ENCODE measurements at regions not wholly inside any gene's neighbourhood (a gene's known extent, or its start where the extent isn't known, plus 50 kb on each side); places are given as distances from the start of the nearest gene placed in this dataset.

GRCh38 chr6:4272996-4273395 lies 137.6 kb upstream of the ECI2 start:
- TF ChIP-seq CTCF (IDR thresholded peaks at IDR 0.05; ENCODE audit: insufficient read depth, low read length, severe bottlenecking), result no peak
- FAIRE-seq, result no peak
- Histone ChIP-seq H3K4me3 (ENCODE audit: low read depth, low read length) (no peak overlapping the region), H3K36me3 (ENCODE audit: control insufficient read depth, insufficient read depth, low read length) (no peaks in the 10 kb centered on the region), H3K27me3 (ENCODE audit: control insufficient read depth, insufficient read depth, low read length) (no peaks in the 10 kb centered on the region)
- DNase-seq (ENCODE audit: low read depth), result no peak

DNA sequence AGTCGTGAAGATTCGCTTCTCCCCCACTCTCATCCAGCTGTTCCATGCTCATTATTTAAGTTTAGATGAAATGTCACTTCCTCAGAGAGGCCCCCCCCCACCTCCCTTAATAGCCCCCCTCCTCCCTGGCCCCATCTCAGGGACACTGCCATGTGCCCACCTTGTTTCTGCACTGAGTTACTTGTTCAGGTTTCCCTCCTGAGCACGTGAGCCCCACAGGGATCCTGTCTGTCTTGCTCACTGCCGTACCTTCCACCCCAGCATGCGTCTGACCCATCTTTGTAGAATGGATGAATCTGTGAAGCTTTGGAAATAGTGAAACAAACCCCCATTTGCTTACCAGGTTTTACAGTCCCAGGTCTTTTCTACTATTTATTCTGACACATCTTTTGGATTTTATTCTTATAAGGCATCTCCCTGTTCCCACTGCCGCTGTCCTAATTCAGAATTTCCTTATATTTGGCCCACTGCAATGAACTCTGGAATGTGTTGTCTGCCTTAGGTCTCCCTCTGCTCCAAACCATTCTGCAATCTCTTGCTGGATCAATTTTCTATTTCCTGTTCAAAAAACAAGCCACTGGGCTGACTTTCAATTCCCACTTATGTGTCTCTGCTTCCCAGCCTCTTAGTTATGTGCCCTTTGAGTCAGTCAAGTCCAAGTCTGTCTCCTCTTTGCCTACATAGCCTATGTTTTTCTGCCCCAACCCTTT lies 136.5 kb upstream of the ECI2 start:
- FAIRE-seq, result no peak

GRCh38 chr6:4270776-4271175 lies 135.4 kb upstream of the ECI2 start:
- Histone ChIP-seq H3K27me3 (ENCODE audit: control insufficient read depth, insufficient read depth, low read length) (no peaks in the 10 kb centered on the region), H3K36me3 (ENCODE audit: control insufficient read depth, insufficient read depth, low read length) (no peaks in the 10 kb centered on the region), H3K4me3 (ENCODE audit: low read depth, low read length) (no peak overlapping the region)
- no peak for TF ChIP-seq CTCF (IDR thresholded peaks at IDR 0.05; ENCODE audit: insufficient read depth, low read length, severe bottlenecking)
- FAIRE-seq (no peak), DNase-seq (ENCODE audit: low read depth) (peak; percentile 79)

More for the DNA sequence above, 136.5 kb upstream of the ECI2 start:
- Histone ChIP-seq H3K27me3 (ENCODE audit: control insufficient read depth, insufficient read depth, low read length) (no peaks in the 10 kb centered on the region), H3K36me3 (ENCODE audit: control insufficient read depth, insufficient read depth, low read length) (no peaks in the 10 kb centered on the region), H3K4me3 (ENCODE audit: low read depth, low read length) (no peak overlapping the region)
- no peak for TF ChIP-seq CTCF (IDR thresholded peaks at IDR 0.05; ENCODE audit: insufficient read depth, low read length, severe bottlenecking)
- no peak for DNase-seq (ENCODE audit: low read depth)

GRCh38 chr6:4270001-4270400 lies 134.6 kb upstream of the ECI2 start:
- Histone ChIP-seq H3K27me3 (ENCODE audit: control insufficient read depth, insufficient read depth, low read length) (no peaks in the 10 kb centered on the region), H3K4me3 (ENCODE audit: low read depth, low read length) (no peak overlapping the region), H3K36me3 (ENCODE audit: control insufficient read depth, insufficient read depth, low read length) (no peaks in the 10 kb centered on the region)
- FAIRE-seq (no peak), DNase-seq (ENCODE audit: low read depth) (no peak)
- TF ChIP-seq CTCF (IDR thresholded peaks at IDR 0.05; ENCODE audit: insufficient read depth, low read length, severe bottlenecking), result no peak

DNA sequence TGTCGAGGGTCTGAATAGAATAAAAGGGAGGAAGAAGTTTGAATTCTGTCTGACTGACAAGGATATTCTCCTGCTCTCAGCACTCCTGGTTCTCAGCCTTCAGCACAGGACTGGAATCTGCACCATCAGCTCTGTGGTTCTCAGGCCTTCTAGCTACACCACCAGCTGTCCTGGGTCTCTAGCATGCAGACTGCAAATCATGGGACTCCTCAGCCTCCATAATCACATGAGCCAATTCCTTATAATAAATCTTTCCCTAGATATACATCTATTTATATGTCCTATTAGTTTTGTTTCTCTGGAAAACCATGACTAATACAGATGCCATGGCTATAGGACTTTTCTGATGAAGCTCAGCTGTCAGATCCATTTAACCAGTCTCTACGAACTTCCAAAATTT lies 132.8 kb upstream of the ECI2 start:
- no peaks in the 10 kb centered on the region for H3K36me3 ChIP-seq (ENCODE audit: control insufficient read depth, insufficient read depth, low read length)
- TF ChIP-seq CTCF (IDR thresholded peaks at IDR 0.05; ENCODE audit: insufficient read depth, low read length, severe bottlenecking), result no peak
- FAIRE-seq (no peak), DNase-seq (ENCODE audit: low read depth) (no peak)
- no peak overlapping the region for H3K4me3 ChIP-seq (ENCODE audit: low read depth, low read length)
- no peaks in the 10 kb centered on the region for H3K27me3 ChIP-seq (ENCODE audit: control insufficient read depth, insufficient read depth, low read length)

DNA sequence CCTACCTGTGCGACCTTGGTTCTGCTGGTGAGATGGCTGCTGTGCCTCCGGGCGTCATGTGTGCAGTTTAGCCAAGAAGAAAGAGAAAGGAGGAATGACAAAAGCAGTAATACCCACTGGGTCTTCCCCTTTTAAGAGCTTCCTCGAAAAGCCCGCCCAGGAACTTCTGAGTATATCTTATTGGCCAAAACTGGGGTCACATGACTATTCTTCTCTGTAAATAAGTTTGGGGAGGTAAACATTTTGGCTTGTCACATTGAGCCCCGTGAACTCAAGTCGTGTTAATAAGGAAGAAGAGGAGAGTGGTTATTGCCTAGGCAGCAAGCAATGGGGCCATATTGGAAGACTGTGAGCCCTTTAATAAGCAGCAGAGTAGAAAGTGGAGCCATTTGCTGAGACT lies 130.4 kb upstream of the ECI2 start:
- no peaks in the 10 kb centered on the region for H3K36me3 ChIP-seq (ENCODE audit: control insufficient read depth, insufficient read depth, low read length)
- no peak overlapping the region for H3K4me3 ChIP-seq (ENCODE audit: low read depth, low read length)
- no peaks in the 10 kb centered on the region for H3K27me3 ChIP-seq (ENCODE audit: control insufficient read depth, insufficient read depth, low read length)
- no peak for FAIRE-seq
- no peak for DNase-seq (ENCODE audit: low read depth)
- TF ChIP-seq CTCF (IDR thresholded peaks at IDR 0.05; ENCODE audit: insufficient read depth, low read length, severe bottlenecking), result no peak

Measured in bronchial epithelial cell (primary cell).